Activated CD8-positive, alpha-beta memory T cell treated with anti-CD3 and anti-CD28 coated beads, Interleukin-2, amount 50 U/mL, for 1 hour (primary cell): ENCODE measurements at regions not wholly inside any gene's neighbourhood (a gene's known extent, or its start where the extent isn't known, plus 50 kb on each side); places are given as distances from the start of the nearest gene placed in this dataset.

Source experiments
- DNase-seq: peaks from one replicate; pipeline ENCODE4 v3.0.0-alpha.2; 2020; ENCODE audit errors: extremely low read depth

- peak; percentile 18 for DNase-seq
These were observed 91.7 kb upstream of the SHB start for GRCh38 chr9:38160613-38161215.

GRCh38 chr9:38159599-38159998 is 90.6 kb upstream of the SHB start:
- no peak for DNase-seq

- DNase-seq: no peak
These were observed 89.6 kb upstream of the SHB start for GRCh38 chr9:38158628-38159027.

- DNase-seq: no peak
These were observed 88.7 kb upstream of the SHB start for GRCh38 chr9:38157711-38158110.

DNA sequence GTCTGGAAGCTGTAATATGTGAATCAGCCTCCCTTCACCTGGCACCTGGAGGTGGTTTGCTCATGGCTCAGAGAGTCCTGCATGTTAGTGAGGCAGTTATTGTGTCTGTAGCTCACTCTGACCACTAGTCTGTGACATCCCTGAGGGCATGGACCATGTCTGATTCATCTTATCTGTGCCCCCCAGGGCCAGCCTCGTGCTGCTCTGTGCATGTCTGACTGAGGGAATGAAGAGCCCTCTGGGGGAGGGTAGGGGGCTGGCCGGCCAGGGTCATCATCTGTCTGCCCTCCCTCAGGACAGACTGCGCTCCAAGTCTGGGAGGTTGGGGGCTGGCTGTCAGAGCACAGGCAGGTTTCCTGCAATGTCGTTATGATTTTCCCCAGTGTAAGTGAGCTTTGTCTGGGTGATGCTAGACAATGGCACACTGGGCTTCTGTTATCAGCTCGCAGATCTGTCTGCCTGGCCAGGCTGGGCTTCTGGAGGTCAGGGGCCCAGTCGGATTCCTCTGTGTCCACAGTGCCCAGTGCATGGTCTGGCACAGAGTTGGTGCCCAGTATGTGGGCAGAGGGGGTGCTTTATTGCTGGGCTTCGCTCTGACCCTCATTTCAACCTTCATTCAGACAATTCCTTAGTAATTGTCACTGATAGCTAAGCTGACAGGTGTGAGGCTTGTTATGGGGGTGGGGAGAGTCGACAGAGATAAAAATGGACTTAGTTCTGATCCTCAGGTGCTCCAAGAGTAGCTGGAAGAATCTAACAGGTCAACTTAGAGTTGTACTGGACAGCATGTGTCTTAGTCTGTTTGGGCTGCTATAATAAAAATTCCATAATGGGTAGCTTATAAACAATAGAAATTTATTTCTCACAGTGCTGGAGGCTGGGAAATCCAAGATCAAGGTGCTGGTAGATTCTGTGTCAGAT is 85.7 kb upstream of the SHB start:
- no peak for DNase-seq

DNA sequence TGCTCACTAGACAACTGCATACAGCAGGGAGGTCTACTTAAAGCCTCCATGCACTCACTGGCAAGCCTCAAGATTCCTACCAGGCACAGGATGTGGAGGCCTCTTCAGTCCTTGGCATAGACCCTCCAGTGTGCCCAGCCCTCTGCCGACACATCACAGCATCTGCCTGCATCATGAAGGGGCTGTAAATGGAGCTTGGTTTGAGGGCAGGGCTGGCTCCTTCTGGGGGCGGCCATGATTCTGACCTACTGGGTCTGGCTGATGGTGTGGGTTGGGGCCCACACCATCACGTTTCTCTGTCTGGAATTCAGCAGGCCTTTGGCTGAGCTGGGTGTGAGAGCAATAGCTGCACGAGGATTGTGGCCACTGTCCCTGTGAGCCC is 84.9 kb upstream of the SHB start:
- no peak for DNase-seq

GRCh38 chr9:38153152-38153909 is 84.3 kb upstream of the SHB start:
- no peak for DNase-seq

DNA sequence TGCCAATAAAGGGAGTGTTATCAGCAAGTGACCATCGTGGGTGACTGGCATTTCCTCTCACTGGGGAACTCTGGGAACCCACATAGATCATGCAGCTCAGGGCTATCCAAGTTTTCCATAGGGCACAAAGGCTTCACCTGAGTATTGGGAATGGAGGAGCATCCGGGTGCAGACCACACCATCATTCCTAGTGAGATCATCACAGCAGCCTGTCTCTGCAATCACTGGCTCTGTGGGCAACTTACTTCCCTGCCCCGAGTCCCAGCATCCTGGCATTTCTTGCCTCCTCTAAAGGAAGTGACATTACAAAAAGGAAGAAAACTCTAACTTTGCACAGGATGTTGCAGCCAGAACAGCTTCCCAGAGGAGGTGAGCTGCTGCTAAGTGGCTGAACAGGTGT is 80.6 kb upstream of the SHB start:
- DNase-seq: no peak

DNA sequence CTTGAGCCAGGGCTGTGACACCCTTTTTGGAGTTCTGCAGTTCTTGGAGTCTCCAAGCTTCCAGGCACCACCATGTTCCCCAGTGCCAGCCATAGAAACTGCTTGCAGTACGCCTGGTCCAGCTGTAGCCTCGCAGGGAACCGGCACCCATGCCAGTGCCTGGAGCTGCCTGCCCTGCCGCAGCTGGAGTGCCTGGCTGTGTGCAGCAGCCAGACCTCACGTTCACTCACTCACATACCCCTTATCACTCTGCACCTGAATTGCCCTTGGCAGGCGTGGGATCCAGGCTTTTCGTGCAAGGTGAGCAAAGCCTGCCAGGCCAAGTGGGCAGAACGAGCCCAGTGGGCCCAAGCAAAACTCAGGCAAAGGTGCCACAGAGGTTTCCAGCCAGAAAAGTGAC is 77.8 kb upstream of the SHB start:
- DNase-seq: no peak

GRCh38 chr9:38145526-38146053 is 76.6 kb upstream of the SHB start:
- DNase-seq: no peak

GRCh38 chr9:38144421-38144820 is 75.4 kb upstream of the SHB start:
- DNase-seq: no peak

- no peak for DNase-seq
These were observed 72.9 kb upstream of the SHB start for GRCh38 chr9:38141746-38142591.

DNA sequence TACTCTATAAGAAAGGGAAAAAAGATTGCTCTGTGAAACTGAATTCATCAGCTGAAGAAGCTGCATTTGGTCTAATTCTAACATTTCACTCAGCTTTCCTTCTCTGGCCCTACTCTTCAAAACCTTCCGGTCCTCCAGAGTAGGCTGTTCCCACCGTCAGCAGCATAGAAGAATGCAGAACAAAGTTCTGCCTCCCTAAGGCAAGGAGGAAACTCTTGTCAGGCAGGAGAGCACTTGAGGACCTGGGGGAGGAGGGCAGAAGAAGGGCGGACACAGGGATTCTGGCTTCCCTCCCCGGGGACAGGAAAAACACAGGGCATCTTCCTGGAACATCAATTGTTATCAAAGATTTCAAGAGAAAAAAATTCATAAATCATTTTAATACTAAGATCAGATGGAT is 69.2 kb upstream of the SHB start:
- no peak for DNase-seq

GRCh38 chr9:38137342-38137741 is 68.3 kb upstream of the SHB start:
- no peak for DNase-seq

DNA sequence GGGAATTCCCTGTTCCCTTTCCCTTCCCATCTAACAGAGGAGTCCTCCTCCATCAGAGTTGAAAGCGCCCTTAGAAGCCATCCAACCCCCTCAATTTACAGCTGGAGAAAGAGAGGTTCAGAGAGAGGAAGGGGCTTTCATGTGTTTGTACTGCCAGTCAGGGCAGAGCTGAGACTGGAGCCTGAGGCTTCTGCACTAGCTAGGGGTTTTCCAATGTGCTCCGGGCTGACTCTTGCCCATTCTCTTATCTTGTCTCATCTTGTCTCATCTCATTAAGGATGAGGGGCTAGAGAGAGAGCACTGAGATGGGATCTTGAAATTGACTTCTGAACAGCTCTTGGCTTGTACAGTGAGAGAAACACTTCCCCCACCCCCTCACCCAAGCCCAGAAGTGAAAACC is 67.4 kb upstream of the SHB start:
- DNase-seq: no peak

DNA sequence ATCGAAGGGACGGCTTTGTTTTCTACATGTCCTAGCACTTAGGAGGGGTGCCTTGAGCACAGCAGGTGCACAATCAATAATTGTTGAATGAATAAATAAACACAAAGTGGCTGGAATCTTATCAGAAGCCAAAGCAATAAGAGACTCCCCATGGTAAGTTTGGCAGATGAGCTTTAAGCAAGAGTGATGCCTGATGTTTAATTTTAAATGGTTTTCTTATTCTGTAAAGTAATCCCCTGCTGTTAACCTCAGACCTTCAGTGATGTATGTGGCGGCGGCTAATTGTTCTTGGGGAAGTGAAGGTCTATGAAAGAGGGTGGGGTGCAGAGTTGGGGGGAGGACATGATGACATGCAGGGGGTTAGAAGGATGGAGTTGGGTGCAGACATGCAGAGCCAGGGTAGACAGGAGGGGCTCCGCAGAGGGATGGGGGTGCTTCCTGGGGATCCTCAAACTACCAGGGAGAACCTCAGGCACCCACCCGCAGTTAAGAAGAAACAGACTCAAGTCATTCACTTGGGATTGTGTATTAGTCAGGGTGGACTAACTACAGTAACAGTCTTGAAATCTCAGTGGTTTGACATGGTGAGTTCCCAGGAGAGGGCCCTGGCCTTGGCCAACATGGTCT is 65.7 kb upstream of the SHB start:
- no peak for DNase-seq

- no peak for DNase-seq
These were observed 64.6 kb upstream of the SHB start for GRCh38 chr9:38133595-38133994.

DNA sequence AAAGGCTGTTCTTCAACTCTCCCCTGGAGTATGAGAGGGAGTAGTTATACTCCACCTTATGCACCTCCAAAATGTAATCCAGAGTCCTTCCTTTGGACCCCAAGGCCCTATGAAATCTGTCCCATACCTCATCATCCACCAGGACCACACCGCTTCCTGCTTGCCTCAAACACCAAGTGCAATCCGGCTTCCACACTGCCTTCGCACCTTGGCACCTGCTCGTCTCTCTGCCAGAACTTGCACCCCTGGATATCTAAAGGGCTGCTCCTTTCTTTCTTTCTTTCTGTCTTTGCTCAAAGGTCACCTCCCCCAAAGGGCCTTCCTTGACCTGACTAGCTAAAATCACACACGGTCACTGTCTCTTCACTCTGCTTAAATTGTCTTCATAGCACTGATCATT is 63.9 kb upstream of the SHB start:
- DNase-seq: no peak

GRCh38 chr9:38131729-38132128 is 62.7 kb upstream of the SHB start:
- DNase-seq: no peak

DNA sequence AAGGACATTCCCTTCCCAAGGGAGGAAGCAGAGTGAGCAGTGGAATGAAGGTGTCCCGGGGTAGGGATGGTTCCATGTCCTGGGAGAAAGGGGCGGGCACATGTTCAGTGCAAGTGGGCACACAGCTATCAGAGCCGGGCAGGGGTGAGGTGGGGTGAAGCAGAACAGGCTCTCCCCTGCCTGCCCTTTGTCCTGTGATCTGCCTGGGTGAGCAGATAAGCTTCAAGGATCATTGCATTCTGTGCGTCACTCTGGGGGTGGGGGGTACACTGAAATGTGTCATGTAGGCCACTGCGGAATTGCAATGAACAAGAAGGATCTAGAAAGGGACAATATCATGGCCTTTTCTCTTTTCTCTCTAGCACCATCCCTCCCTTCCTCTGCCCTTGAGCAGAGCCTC is 61.7 kb upstream of the SHB start:
- no peak for DNase-seq

DNA sequence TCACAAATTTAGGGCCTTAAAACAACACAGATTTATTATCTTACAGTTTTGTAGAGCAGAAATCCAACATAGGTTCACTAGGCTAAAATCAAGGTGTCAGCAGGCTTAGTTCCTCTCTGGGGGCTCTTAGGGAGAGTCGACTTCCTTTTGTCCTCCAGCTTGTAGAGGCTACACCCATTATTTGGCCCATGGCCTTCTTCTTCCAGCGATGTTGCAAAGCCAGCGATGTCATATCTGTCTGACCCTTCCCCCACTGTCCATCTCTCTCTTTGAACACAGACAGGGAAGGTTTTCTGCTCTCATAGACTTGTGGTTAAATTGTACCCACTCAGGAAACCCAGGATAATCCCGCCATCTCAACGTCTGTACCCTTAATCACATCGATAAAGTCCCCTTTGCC is 60.3 kb upstream of the SHB start:
- no peak for DNase-seq
